HFFc6 (cell line): ENCODE measurements at regions not wholly inside any gene's neighbourhood (a gene's known extent, or its start where the extent isn't known, plus 50 kb on each side); places are given as distances from the start of the nearest gene placed in this dataset.
A peak's percentile ranks its signal among the peaks of the same experiment; 100 is the strongest.

Experiments
- DNase-seq: peaks from one replicate; pipeline ENCODE4 v3.0.0-alpha.2; 2018
- H3K27ac Mint-ChIP-seq: 2 replicates; pipeline ENCODE4 v1.8.0; 2020; ENCODE audit warnings: mild to moderate bottlenecking, mixed read lengths
- H3K27me3 Mint-ChIP-seq: 2 replicates; pipeline ENCODE4 v1.8.0; 2021; ENCODE audit warnings: mild to moderate bottlenecking, moderate library complexity, mixed read lengths; ENCODE audit not compliant: insufficient read depth
- H3K36me3 Mint-ChIP-seq: 2 replicates; pipeline ENCODE4 v1.8.0; 2021; ENCODE audit warnings: low read depth, mixed read lengths
- H3K4me1 Mint-ChIP-seq: 2 replicates; pipeline ENCODE4 v1.8.0; 2020; ENCODE audit warnings: low read depth, mixed read lengths
- H3K4me3 Mint-ChIP-seq: 2 replicates; pipeline ENCODE4 v1.8.0; 2020; ENCODE audit warnings: mild to moderate bottlenecking, moderate library complexity, mixed read lengths
- H3K9me3 Mint-ChIP-seq: 2 replicates; pipeline ENCODE4 v1.8.0; 2020; ENCODE audit warnings: mild to moderate bottlenecking, mixed read lengths
- TF ChIP-seq, protein P1 (sequence below): fragments of 200-600 bp; sonication (generic); IDR thresholded peaks from 2 replicates; pipeline ENCODE4 v1.5.0; 2021; ENCODE audit warnings: antibody characterized with exemption, mild to moderate bottlenecking

DNA sequence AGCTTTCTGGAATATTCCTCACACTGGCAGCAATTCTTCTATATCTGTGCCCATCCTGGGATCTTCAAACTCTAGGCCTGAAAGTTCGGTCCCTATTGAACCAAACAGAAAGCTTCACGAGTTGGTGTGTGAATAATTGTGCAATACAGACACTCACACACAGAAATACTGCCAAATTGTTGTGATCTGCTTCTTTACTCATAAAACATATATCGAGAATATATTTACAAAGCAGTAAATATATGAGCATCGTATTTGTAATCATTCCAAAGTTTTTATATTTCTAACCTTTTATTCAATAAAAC is 56.6 kb upstream of the BEX4 start:
- Mint-ChIP-seq H3K27me3 (peaks cover 2% of the 10 kb centered on the region; the same call in 1 of the 2 replicates), H3K4me1 (peaks cover 34% of the 10 kb centered on the region), H3K27ac (no peak overlapping the region), H3K9me3 (no peaks in the 10 kb centered on the region), H3K4me3 (no peak overlapping the region), H3K36me3 (no peaks in the 10 kb centered on the region)
- DNase-seq: no peak
- TF ChIP-seq, protein P1, sequence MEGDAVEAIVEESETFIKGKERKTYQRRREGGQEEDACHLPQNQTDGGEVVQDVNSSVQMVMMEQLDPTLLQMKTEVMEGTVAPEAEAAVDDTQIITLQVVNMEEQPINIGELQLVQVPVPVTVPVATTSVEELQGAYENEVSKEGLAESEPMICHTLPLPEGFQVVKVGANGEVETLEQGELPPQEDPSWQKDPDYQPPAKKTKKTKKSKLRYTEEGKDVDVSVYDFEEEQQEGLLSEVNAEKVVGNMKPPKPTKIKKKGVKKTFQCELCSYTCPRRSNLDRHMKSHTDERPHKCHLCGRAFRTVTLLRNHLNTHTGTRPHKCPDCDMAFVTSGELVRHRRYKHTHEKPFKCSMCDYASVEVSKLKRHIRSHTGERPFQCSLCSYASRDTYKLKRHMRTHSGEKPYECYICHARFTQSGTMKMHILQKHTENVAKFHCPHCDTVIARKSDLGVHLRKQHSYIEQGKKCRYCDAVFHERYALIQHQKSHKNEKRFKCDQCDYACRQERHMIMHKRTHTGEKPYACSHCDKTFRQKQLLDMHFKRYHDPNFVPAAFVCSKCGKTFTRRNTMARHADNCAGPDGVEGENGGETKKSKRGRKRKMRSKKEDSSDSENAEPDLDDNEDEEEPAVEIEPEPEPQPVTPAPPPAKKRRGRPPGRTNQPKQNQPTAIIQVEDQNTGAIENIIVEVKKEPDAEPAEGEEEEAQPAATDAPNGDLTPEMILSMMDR: peak; percentile 16

DNA sequence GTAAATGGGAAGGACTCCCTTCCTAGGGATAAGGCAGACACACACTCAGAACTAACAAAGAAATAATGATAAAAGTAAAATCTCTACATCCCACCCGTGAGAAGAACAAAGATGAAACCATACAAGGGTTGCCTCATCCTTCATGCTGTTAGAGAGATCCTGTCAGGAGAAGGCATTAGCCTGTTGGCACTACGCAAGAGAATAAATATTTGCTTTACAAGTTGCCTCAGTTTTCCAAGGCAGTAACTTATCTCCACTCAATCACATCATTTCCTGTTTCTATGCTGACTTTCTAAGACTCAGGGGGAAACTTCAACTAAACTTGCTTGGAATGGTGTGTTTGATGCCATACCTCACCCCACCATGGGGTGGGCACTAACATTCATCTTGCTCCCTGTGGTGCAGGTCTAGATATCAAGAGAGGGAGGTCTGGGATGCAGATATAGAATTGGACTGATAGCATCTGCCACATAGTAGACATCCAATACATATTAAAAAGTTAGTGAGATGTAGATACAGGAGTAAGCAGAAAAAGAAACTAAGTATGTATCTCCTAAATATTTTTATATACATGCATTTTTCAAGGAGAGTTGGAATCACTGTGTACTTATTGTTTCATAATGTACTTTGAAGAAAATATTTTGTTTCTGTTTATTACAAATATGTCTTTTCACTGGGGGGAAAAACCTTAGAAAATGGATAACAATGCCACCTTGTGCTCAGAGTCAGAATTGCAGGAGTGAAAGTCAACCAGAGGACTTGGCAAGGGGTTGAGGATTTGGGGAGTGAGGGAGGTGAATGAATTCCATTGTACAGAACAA is 57.2 kb upstream of the BEX4 start:
- Mint-ChIP-seq H3K4me3 (no peak overlapping the region), H3K36me3 (no peaks in the 10 kb centered on the region), H3K27ac (0 out of 2 replicates have a peak overlapping the region, but pooled peaks have one; percentile 34), H3K4me1 (peaks cover 39% of the 10 kb centered on the region), H3K27me3 (peaks cover 2% of the 10 kb centered on the region; the same call in 1 of the 2 replicates), H3K9me3 (no peaks in the 10 kb centered on the region)
- DNase-seq: peak; percentile 20
- TF ChIP-seq, protein P1: peak; percentile 78

DNA sequence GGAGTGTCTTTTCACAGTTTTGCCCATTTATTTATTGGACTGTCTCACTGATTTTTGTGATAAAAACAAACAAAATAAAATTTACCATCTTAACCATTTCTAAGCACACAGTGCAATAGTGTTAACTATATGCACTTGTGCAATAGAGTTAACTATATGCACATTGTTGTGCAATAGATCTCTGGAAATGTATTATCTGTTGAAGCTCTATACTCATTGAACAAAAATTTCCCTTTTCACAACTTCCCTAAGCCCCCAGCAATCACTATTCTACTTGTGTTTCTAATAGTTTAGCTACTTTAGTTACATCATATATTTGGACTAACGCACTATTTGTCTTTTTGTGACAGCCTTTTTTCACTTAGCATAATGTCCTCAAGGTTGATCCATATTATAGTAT is 59.7 kb upstream of the BEX4 start:
- no peak for DNase-seq
- H3K36me3 Mint-ChIP-seq: no peaks in the 10 kb centered on the region
- TF ChIP-seq, protein P1: no peak
- H3K9me3 Mint-ChIP-seq: no peaks in the 10 kb centered on the region
- no peaks in the 10 kb centered on the region for H3K27me3 Mint-ChIP-seq
- no peak overlapping the region for H3K27ac Mint-ChIP-seq
- H3K4me1 Mint-ChIP-seq: peaks cover 52% of the 10 kb centered on the region
- H3K4me3 Mint-ChIP-seq: no peak overlapping the region

DNA sequence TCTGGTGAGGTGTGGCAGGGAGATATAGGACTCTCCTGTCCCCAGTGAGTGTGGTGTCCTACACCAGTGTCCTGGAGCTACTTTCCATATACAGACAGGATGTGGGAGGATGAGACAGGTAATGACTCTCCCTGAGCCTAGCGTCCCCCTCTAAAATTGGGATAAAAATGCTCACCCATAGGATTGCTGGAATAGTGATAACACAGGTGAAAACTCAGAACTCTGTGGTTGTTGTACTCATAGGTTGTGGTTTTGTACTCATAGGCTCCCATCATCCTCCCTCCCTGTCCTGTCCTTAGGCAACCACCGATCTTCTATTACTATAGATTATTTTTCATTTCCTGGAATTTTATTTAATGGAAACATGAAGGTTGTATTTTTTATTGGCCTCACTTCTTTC is 60.7 kb upstream of the NXF3 start:
- Mint-ChIP-seq H3K36me3 (no peaks in the 10 kb centered on the region), H3K9me3 (no peaks in the 10 kb centered on the region), H3K4me3 (no peak overlapping the region)

DNA sequence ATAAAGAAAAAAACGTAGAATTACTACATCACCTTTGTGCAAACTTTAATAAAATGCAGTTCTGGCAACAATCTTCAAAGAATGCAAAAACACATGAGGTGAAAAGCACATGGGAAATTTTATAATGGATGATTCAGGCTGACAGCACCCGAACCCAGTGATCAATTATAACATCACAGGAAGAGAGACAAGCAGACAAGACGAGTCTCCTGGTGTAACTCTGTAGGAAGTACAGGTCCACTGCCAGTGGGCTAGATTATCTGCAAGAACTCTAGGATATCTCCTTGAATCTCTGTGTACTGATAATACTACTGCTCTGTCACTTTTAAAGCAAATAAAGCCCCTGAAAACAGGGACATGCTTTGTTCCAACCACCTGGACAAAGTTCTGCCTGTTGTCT is 58.9 kb upstream of the NXF3 start:
- TF ChIP-seq, protein P1: no peak
- Mint-ChIP-seq H3K27ac (peak overlapping the region; percentile 87), H3K36me3 (no peaks in the 10 kb centered on the region), H3K9me3 (no peaks in the 10 kb centered on the region), H3K4me1 (peaks cover 42% of the 10 kb centered on the region), H3K4me3 (peak overlapping the region; percentile 80; the same call in 1 of the 2 replicates), H3K27me3 (no peaks in the 10 kb centered on the region)
- DNase-seq: peak; percentile 20

More for the DNA sequence above, 60.7 kb upstream of the NXF3 start:
- Mint-ChIP-seq H3K27me3 (no peaks in the 10 kb centered on the region), H3K4me1 (peaks cover 52% of the 10 kb centered on the region), H3K27ac (no peak overlapping the region)
- DNase-seq: no peak
- TF ChIP-seq, protein P1: no peak
